HepG2 (cell line): ENCODE measurements at regions not wholly inside any gene's neighbourhood (a gene's known extent, or its start where the extent isn't known, plus 50 kb on each side); places are given as distances from the start of the nearest gene placed in this dataset.

Source experiments
- ATAC-seq: fragments of 200-7000 bp; cut with Tn5 transposase; 3 replicates; pipeline ENCODE4 v1.9.1; 2020; ENCODE audit warnings: mild to moderate bottlenecking, moderate library complexity
- BruUV-seq: library from RNA; stranded (reverse); fragments of 400-500 nt; replicated peaks from 2 replicates; lab custom pipeline; 2021; lab: Mats Ljungman, UMichigan
- CTCF ChIA-PET: fragments of 300-600 bp; formaldehyde crosslinking; extraction: SDS; loops from one replicate; lab custom pipeline; 2021; ENCODE audit warnings: low total read pairs, inconsistent platforms, low intra/inter-chr PET ratio; lab: Yijun Ruan, JAX
- POLR2A ChIA-PET: fragments of 350-600 bp; sonication (Branson Sonifier 250); formaldehyde crosslinking; loops from one replicate; lab custom pipeline; 2020; ENCODE audit warnings: antibody characterized with exemption, inconsistent platforms; lab: Yijun Ruan, JAX
- DNase-seq: peaks from one replicate; pipeline ENCODE4 v3.0.0-alpha.2; 2015; ENCODE audit warnings: low spot score
- FAIRE-seq: peaks from 3 replicates; lab custom pipeline; 2011; peaks lifted over from hg19 to GRCh38; lab: Jason Lieb, UNC
- H2AFZ ChIP-seq: one replicate; pipeline ENCODE4 v1.6.1; 2011; ENCODE audit warnings: low read length, inconsistent platforms
- H3K27ac ChIP-seq: fragments of 300-600 bp; 3 replicates; pipeline ENCODE4 v1.8.0; 2011; ENCODE audit warnings: mixed run types, mild to moderate bottlenecking, mixed read lengths, low read length, inconsistent platforms; ENCODE audit not compliant: insufficient read depth; ENCODE audit errors: extremely low read length
- H3K27me3 ChIP-seq, 2 experiments: fragments of 200-600 bp in 1 of 2; 2 replicates in 1 of 2; 3 replicates in 1 of 2; pipeline versions ENCODE4 v1.6.0 to v1.8.0; 2011; ENCODE audit warnings: low read length in 2 of 2, mild to moderate bottlenecking in 2 of 2, moderate library complexity in 2 of 2, inconsistent platforms in 1 of 2; ENCODE audit not compliant: insufficient read depth in 2 of 2, control insufficient read depth in 1 of 2
- H3K36me3 ChIP-seq, 2 experiments: fragments of 200-600 bp in 1 of 2; replicated peaks in 1 of 2; 2 replicates in 1 of 2; 3 replicates in 1 of 2; pipeline versions ENCODE4 v1.5.1 to v1.8.0; 2011; ENCODE audit warnings: low read length in 2 of 2, inconsistent platforms in 1 of 2; ENCODE audit not compliant: insufficient read depth in 2 of 2, control insufficient read depth in 1 of 2
- H3K4me1 ChIP-seq: 2 replicates; pipeline ENCODE4 v1.5.1; 2012; ENCODE audit warnings: low read length, inconsistent platforms; ENCODE audit not compliant: insufficient read depth
- H3K4me2 ChIP-seq: 2 replicates; pipeline ENCODE4 v1.6.0; 2011; ENCODE audit warnings: low read depth, low read length, inconsistent platforms
- H3K4me3 ChIP-seq, 3 experiments: fragments of 200-600 bp in 1 of 3; sonication (generic), shearing (Covaris generic) in 1 of 3; replicated peaks in 1 of 3; 2 replicates each; pipeline ENCODE4 v1.5.1; 2011 to 2016; ENCODE audit warnings: low read length in 3 of 3, inconsistent platforms in 2 of 3, low read depth in 2 of 3, mild to moderate bottlenecking in 2 of 3, control low read depth in 1 of 3, mixed read lengths in 1 of 3; ENCODE audit not compliant: insufficient read depth in 1 of 3
- H3K79me2 ChIP-seq: one replicate; pipeline ENCODE4 v1.6.1; 2011; ENCODE audit warnings: low read length, inconsistent platforms; ENCODE audit not compliant: insufficient read depth
- H3K9ac ChIP-seq: 2 replicates; pipeline ENCODE4 v1.6.0; 2011; ENCODE audit warnings: mild to moderate bottlenecking, low read depth, low read length, inconsistent platforms; ENCODE audit not compliant: insufficient read depth
- H3K9me3 ChIP-seq: 2 replicates; pipeline ENCODE4 v1.5.1; 2012; ENCODE audit warnings: mild to moderate bottlenecking, low read length
- H4K20me1 ChIP-seq: 2 replicates; pipeline ENCODE4 v1.6.0; 2011; ENCODE audit warnings: inconsistent platforms, mild to moderate bottlenecking, low read length, moderate library complexity; ENCODE audit not compliant: insufficient read depth
- HCFC1 ChIP-seq: fragments of 150-350 bp; IDR thresholded peaks from 2 replicates; pipeline ENCODE4 v1.6.1; 2014; ENCODE audit warnings: low read depth, low read length
- TAF15 ChIP-seq: fragments of 200-400 bp; formaldehyde crosslinking; IDR thresholded peaks from one replicate; pipeline ENCODE4 v1.6.1; 2018; ENCODE audit warnings: mild to moderate bottlenecking, low read depth, low read length; ENCODE audit not compliant: poor library complexity, severe bottlenecking
- TBL1XR1 ChIP-seq: fragments of 150-350 bp; IDR thresholded peaks from 2 replicates; pipeline ENCODE4 v1.6.1; 2014; ENCODE audit warnings: borderline replicate concordance, low read length; ENCODE audit not compliant: partially characterized antibody
- YEATS2 ChIP-seq: sonication (generic); formaldehyde crosslinking; IDR thresholded peaks from 2 replicates; pipeline ENCODE4 v1.4.0; 2020; ENCODE audit warnings: missing genetic modification reagents, borderline replicate concordance
- ZNF143 ChIP-seq: sonication (generic); formaldehyde crosslinking; IDR thresholded peaks from 2 replicates; pipeline ENCODE4 v1.4.0; 2020; ENCODE audit warnings: missing genetic modification reagents
- ZNF251 ChIP-seq: sonication (generic); formaldehyde crosslinking; IDR thresholded peaks from 2 replicates; pipeline ENCODE4 v1.9.0; 2021; ENCODE audit warnings: mild to moderate bottlenecking, missing genetic modification reagents
- ZNF282 ChIP-seq: fragments of 450-650 bp; IDR thresholded peaks from 2 replicates; pipeline ENCODE4 v1.6.1; 2018; ENCODE audit not compliant: partially characterized antibody
- ZNF83 ChIP-seq: sonication (generic); formaldehyde crosslinking; IDR thresholded peaks from 2 replicates; pipeline ENCODE4 v1.4.0; 2020; ENCODE audit warnings: missing genetic modification reagents, mild to moderate bottlenecking, borderline replicate concordance
- WGBS: methylation state at CpG from one replicate; pipeline ENCODE4 v1.1.6; 2017; ENCODE audit warnings: low lambda C conversion rate; 5-methylcytosine and 5-hydroxymethylcytosine counted together
- in situ Hi-C: cut with HindIII; loops from 2 replicates; pipeline ENCODE4 v1.10.0; 2017; ENCODE audit warnings: low pct_unique_long_range_greater_than_20kb; ENCODE audit not compliant: extremely low pct_ligation_motif_present
- intact Hi-C: fragments of 100-400 bp; cut with micrococcal nuclease; formaldehyde crosslinking; loops from one replicate; pipeline ENCODE4 v1.10.0; 2022; ENCODE audit not compliant: unreplicated experiment
- TF ChIP-seq, protein P1 (sequence below): sonication (generic); formaldehyde crosslinking; IDR thresholded peaks from 2 replicates; pipeline ENCODE4 v1.5.0; 2020; ENCODE audit warnings: missing genetic modification reagents, mild to moderate bottlenecking, borderline replicate concordance

DNA sequence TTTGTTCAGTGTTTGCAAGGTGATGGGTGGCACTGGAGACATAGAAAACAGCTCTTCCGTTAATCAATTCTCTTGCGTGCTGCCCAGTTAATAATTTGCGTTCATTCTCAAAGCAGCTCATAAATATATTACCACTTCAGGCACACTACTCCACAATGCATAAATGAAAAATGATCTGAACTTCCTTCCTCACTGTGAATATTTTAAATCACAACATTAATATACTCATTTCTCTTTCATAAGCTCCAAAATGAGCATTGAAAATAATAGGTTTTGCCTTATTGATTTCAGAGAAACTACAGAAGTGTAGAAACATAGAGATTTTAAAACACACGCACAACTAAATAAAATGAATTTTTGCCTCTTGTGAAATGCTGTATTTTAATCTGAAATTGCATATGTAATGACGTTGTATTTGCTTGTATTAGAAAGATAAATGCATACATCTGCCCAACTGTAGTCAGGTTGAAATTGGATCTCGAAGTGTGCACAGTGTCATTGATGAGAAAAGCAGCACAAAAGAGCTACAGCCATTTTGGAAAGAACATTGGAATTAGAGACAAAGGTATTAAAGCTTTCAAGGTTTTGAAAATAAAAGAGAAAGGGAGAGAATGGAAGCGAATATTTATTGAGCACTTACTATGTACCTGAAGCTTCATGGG, 350.5 kb downstream of the LPIN1 start:
- Histone ChIP-seq H3K4me1 (no peaks in the 10 kb centered on the region), H3K9me3 (no peaks in the 10 kb centered on the region), H3K36me3 (no peaks in the 10 kb centered on the region), H3K4me2 (no peak overlapping the region), H3K27me3 (no peaks in the 10 kb centered on the region), H3K9ac (no peak overlapping the region), H4K20me1 (no peaks in the 10 kb centered on the region), H3K79me2 (no peaks in the 10 kb centered on the region), H3K27ac (no peak overlapping the region), H2AFZ (no peak overlapping the region), H3K4me3 (no peak overlapping the region)
- in situ Hi-C loops (no loop called here), intact Hi-C loops (no loop called here)
- 38% methylated on average over 7 of the region's 7 CpGs for WGBS
- TF ChIP-seq TAF15: no peak
- TF ChIP-seq HCFC1: no peak
- no peak for TF ChIP-seq YEATS2
- no peak for TF ChIP-seq ZNF143 (CRISPR knock-in tag)
- TF ChIP-seq, protein P1, sequence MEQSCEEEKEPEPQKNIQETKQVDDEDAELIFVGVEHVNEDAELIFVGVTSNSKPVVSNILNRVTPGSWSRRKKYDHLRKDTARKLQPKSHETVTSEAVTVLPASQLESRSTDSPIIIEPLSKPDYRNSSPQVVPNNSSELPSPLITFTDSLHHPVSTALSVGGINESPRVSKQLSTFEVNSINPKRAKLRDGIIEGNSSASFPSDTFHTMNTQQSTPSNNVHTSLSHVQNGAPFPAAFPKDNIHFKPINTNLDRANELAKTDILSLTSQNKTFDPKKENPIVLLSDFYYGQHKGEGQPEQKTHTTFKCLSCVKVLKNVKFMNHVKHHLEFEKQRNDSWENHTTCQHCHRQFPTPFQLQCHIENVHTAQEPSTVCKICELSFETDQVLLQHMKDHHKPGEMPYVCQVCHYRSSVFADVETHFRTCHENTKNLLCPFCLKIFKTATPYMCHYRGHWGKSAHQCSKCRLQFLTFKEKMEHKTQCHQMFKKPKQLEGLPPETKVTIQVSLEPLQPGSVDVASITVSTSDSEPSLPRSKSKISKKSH (CRISPR knock-in tag): no peak
- no peak for TF ChIP-seq ZNF83 (CRISPR knock-in tag)
- no peak for TF ChIP-seq TBL1XR1
- no peak for TF ChIP-seq ZNF282
- TF ChIP-seq ZNF251 (CRISPR knock-in tag): no peak
- DNase-seq: no peak
- ChIA-PET POLR2A (no interaction called here), CTCF (no interaction called here)
- no peak for ATAC-seq
- no peak for FAIRE-seq
- no TSS peak for BruUV-seq
